SJCRH30 (cell line): ENCODE measurements at regions not wholly inside any gene's neighbourhood (a gene's known extent, or its start where the extent isn't known, plus 50 kb on each side); places are given as distances from the start of the nearest gene placed in this dataset.

ENCODE experiments used
- DNase-seq, 2 experiments: peaks; one replicate each; pipeline ENCODE4 v3.0.0-alpha.2; 2015 to 2020
- H3K27ac ChIP-seq: fragments of 250-450 bp; sonication (Bioruptor Pico); 2 replicates; pipeline ENCODE4 v1.5.1; 2020; ENCODE audit warnings: mild to moderate bottlenecking, moderate library complexity
- H3K27me3 ChIP-seq: fragments of 250-450 bp; sonication (Bioruptor Pico); 2 replicates; pipeline ENCODE4 v1.5.1; 2020; ENCODE audit warnings: mild to moderate bottlenecking, moderate library complexity
- H3K36me3 ChIP-seq: fragments of 250-450 bp; sonication (Bioruptor Pico); 2 replicates; pipeline ENCODE4 v1.5.1; 2020; ENCODE audit warnings: mild to moderate bottlenecking, moderate library complexity
- H3K4me1 ChIP-seq: fragments of 250-450 bp; sonication (Bioruptor Pico); 2 replicates; pipeline ENCODE4 v1.5.1; 2020; ENCODE audit warnings: mild to moderate bottlenecking, moderate library complexity
- H3K4me3 ChIP-seq: fragments of 250-450 bp; sonication (Bioruptor Pico); 2 replicates; pipeline ENCODE4 v1.5.1; 2020; ENCODE audit warnings: mild to moderate bottlenecking, moderate library complexity
- H3K9me3 ChIP-seq: fragments of 250-450 bp; sonication (Bioruptor Pico); replicated peaks from 2 replicates; pipeline ENCODE4 v1.5.1; 2020; ENCODE audit warnings: mild to moderate bottlenecking, moderate library complexity

GRCh38 chr5:173765661-173766060 is 122.5 kb upstream of the CPEB4 start:
- Histone ChIP-seq H3K9me3 (no peaks in the 10 kb centered on the region), H3K4me1 (peaks cover 19% of the 10 kb centered on the region), H3K27ac (no peak overlapping the region), H3K27me3 (no peaks in the 10 kb centered on the region), H3K36me3 (no peaks in the 10 kb centered on the region), H3K4me3 (no peak overlapping the region)
- DNase-seq = no peak

GRCh38 chr5:173767574-173768266 is 120.4 kb upstream of the CPEB4 start:
- no peaks in the 10 kb centered on the region for H3K36me3 ChIP-seq
- no peaks in the 10 kb centered on the region for H3K9me3 ChIP-seq
- DNase-seq = no peak
- no peak overlapping the region for H3K27ac ChIP-seq
- no peaks in the 10 kb centered on the region for H3K27me3 ChIP-seq
- peaks cover 19% of the 10 kb centered on the region for H3K4me1 ChIP-seq
- no peak overlapping the region for H3K4me3 ChIP-seq

- no peak for DNase-seq
Measured at GRCh38 chr5:173768267-173768806, 119.8 kb upstream of the CPEB4 start.

GRCh38 chr5:173768891-173769290 is 119.3 kb upstream of the CPEB4 start:
- Histone ChIP-seq H3K27me3 (no peaks in the 10 kb centered on the region), H3K36me3 (no peaks in the 10 kb centered on the region), H3K27ac (no peak overlapping the region), H3K4me1 (peaks cover 15% of the 10 kb centered on the region), H3K9me3 (no peaks in the 10 kb centered on the region), H3K4me3 (no peak overlapping the region)
- no peak for DNase-seq

More at GRCh38 chr5:173768267-173768806, 119.8 kb upstream of the CPEB4 start:
- no peaks in the 10 kb centered on the region for H3K36me3 ChIP-seq
- no peak overlapping the region for H3K4me3 ChIP-seq
- H3K9me3 ChIP-seq = no peaks in the 10 kb centered on the region
- no peak overlapping the region for H3K27ac ChIP-seq
- no peaks in the 10 kb centered on the region for H3K27me3 ChIP-seq
- peaks cover 19% of the 10 kb centered on the region for H3K4me1 ChIP-seq

GRCh38 chr5:173770637-173771036 is 117.5 kb upstream of the CPEB4 start:
- Histone ChIP-seq H3K4me3 (no peak overlapping the region), H3K9me3 (no peaks in the 10 kb centered on the region), H3K27me3 (no peaks in the 10 kb centered on the region), H3K27ac (no peak overlapping the region), H3K36me3 (no peaks in the 10 kb centered on the region), H3K4me1 (peaks cover 18% of the 10 kb centered on the region)
- DNase-seq = no peak

- peak in 1 of 2 experiments; percentile 37 for DNase-seq
- Histone ChIP-seq H3K27ac (no peak overlapping the region), H3K36me3 (no peaks in the 10 kb centered on the region), H3K9me3 (no peaks in the 10 kb centered on the region), H3K4me3 (no peak overlapping the region), H3K4me1 (peaks cover 16% of the 10 kb centered on the region), H3K27me3 (no peaks in the 10 kb centered on the region)
Measured at GRCh38 chr5:173771121-173771724, 116.9 kb upstream of the CPEB4 start.

GRCh38 chr5:173771725-173772383 is 116.3 kb upstream of the CPEB4 start:
- H3K27ac ChIP-seq = no peak overlapping the region
- peaks cover 15% of the 10 kb centered on the region for H3K4me1 ChIP-seq
- no peaks in the 10 kb centered on the region for H3K9me3 ChIP-seq
- no peaks in the 10 kb centered on the region for H3K36me3 ChIP-seq
- no peaks in the 10 kb centered on the region for H3K27me3 ChIP-seq
- DNase-seq = no peak
- no peak overlapping the region for H3K4me3 ChIP-seq

GRCh38 chr5:173772384-173773059 is 115.6 kb upstream of the CPEB4 start:
- no peaks in the 10 kb centered on the region for H3K9me3 ChIP-seq
- no peak for DNase-seq

GRCh38 chr5:173774271-173774761 is 113.8 kb upstream of the CPEB4 start:
- no peak overlapping the region for H3K27ac ChIP-seq
- no peaks in the 10 kb centered on the region for H3K27me3 ChIP-seq
- peaks cover 15% of the 10 kb centered on the region for H3K4me1 ChIP-seq
- peak in 1 of 2 experiments; percentile 24 for DNase-seq
- H3K36me3 ChIP-seq = no peaks in the 10 kb centered on the region
- H3K4me3 ChIP-seq = no peak overlapping the region
- no peaks in the 10 kb centered on the region for H3K9me3 ChIP-seq

More at GRCh38 chr5:173772384-173773059, 115.6 kb upstream of the CPEB4 start:
- H3K36me3 ChIP-seq = no peaks in the 10 kb centered on the region
- no peak overlapping the region for H3K27ac ChIP-seq
- H3K4me1 ChIP-seq = peaks cover 15% of the 10 kb centered on the region
- no peaks in the 10 kb centered on the region for H3K27me3 ChIP-seq
- no peak overlapping the region for H3K4me3 ChIP-seq

- Histone ChIP-seq H3K27ac (no peak overlapping the region), H3K36me3 (no peaks in the 10 kb centered on the region), H3K4me1 (peaks cover 15% of the 10 kb centered on the region), H3K27me3 (no peaks in the 10 kb centered on the region), H3K9me3 (no peaks in the 10 kb centered on the region), H3K4me3 (no peak overlapping the region)
- peak; percentile 72 to 80 for DNase-seq
Measured at GRCh38 chr5:173775261-173776197, 112.6 kb upstream of the CPEB4 start.

- H3K27me3 ChIP-seq = no peaks in the 10 kb centered on the region
- no peaks in the 10 kb centered on the region for H3K36me3 ChIP-seq
- no peak overlapping the region for H3K27ac ChIP-seq
- H3K4me3 ChIP-seq = no peak overlapping the region
- DNase-seq = no peak
- H3K9me3 ChIP-seq = no peaks in the 10 kb centered on the region
- H3K4me1 ChIP-seq = peaks cover 24% of the 10 kb centered on the region
Measured at GRCh38 chr5:173777149-173777548, 111.0 kb upstream of the CPEB4 start.

GRCh38 chr5:173777674-173778073 is 110.5 kb upstream of the CPEB4 start:
- no peak overlapping the region for H3K27ac ChIP-seq
- no peaks in the 10 kb centered on the region for H3K27me3 ChIP-seq
- H3K4me3 ChIP-seq = no peak overlapping the region
- H3K4me1 ChIP-seq = peaks cover 29% of the 10 kb centered on the region
- no peak for DNase-seq
- no peaks in the 10 kb centered on the region for H3K9me3 ChIP-seq
- H3K36me3 ChIP-seq = no peaks in the 10 kb centered on the region

- no peak overlapping the region for H3K27ac ChIP-seq
Measured at GRCh38 chr5:173778152-173778782, 109.9 kb upstream of the CPEB4 start.

More at GRCh38 chr5:173778152-173778782, 109.9 kb upstream of the CPEB4 start:
- Histone ChIP-seq H3K4me1 (peaks cover 29% of the 10 kb centered on the region), H3K36me3 (no peaks in the 10 kb centered on the region), H3K9me3 (no peaks in the 10 kb centered on the region), H3K27me3 (no peaks in the 10 kb centered on the region), H3K4me3 (no peak overlapping the region)
- DNase-seq = no peak
